ENCODE measurements at regions not wholly inside any gene's neighbourhood (a gene's known extent, or its start where the extent isn't known, plus 50 kb on each side); places are given as distances from the start of the nearest gene placed in this dataset.
"Not testable (repeated sequence)": the region's sequence is repeated elsewhere in the genome, so short reads cannot be mapped to it uniquely, and the experiment has no call there.

DNA sequence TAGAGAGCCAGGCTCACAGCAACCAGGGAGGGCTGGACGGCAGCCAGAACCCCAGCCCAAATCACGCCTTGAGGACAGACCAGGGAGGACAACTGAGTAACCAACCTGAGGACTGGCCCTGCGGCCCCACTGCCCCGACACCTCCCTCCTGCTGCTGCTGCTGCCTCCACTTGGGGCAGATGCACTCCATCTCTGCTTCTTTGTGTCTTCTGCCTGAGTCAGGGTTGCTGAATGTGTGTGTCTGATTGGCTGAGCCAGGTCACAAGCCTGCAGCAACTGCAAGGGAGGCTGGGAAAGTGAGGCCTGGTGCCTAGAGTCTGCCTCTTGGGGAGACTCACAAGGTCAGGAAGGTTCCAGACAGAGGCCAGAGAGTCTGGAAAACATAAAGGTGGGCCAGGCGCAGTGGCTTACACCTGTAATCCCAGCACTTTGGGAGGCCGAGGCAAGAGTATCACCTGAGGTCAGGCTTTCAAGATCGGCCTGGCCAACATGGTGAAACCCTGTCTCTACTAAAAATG lies 83.4 kb downstream of the ZFP36L2 start:
- ATAC-seq (peak; percentile 83), DNase-seq (ENCODE audit: low read depth, low spot score) (no peak), FAIRE-seq (no peak)
- RAD21 ChIA-PET (ENCODE audit: unreplicated experiment): interaction anchor here (0.6 kb wide), 1 partner anchor 85 kb away, joined by 3 read pairs; no protein-coding TSS in a partner anchor
- Histone ChIP-seq H2AFZ (ENCODE audit: control insufficient read depth, low read depth, low read length) (no peak overlapping the region), H3K9ac (ENCODE audit: control insufficient read depth, insufficient read depth, low read length) (no peak overlapping the region), H3K9me3 (replicated peaks; ENCODE audit: control insufficient read depth, insufficient read depth, low read length) (no peaks in the 10 kb centered on the region), H3K4me3 (no peak overlapping the region), H3K4me2 (ENCODE audit: control insufficient read depth, insufficient read depth) (no peak overlapping the region), H3K27ac (ENCODE audit: control insufficient read depth, insufficient read depth) (no peak overlapping the region), H3K36me3 (ENCODE audit: control insufficient read depth in 2 of 2, insufficient read depth in 2 of 2, low read length in 1 of 2) (no peaks in the 10 kb centered on the region), H3K79me2 (ENCODE audit: control insufficient read depth, insufficient read depth, low read length) (no peaks in the 10 kb centered on the region), H3K27me3 (replicated peaks in 1 of 2; ENCODE audit: control insufficient read depth in 2 of 2, insufficient read depth in 2 of 2, low read length in 1 of 2) (no peaks in the 10 kb centered on the region), H4K20me1 (ENCODE audit: control insufficient read depth, insufficient read depth) (no peaks in the 10 kb centered on the region), H3K4me1 (ENCODE audit: control insufficient read depth, insufficient read depth, low read length) (peaks cover 5% of the 10 kb centered on the region)
- 71% methylated on average over 7 of the region's 7 CpGs for WGBS (ENCODE audit: insufficient coverage, insufficient replicate concordance, low lambda C conversion rate, missing lambda C conversion rate)
- SMC1A ChIA-PET (ENCODE audit: uncharacterized antibody, unreplicated experiment): no interaction called here
- in situ Hi-C loops (cut with MboI): no loop called here
- POLR2A ChIA-PET: no interaction called here
- TF ChIP-seq, protein P1, sequence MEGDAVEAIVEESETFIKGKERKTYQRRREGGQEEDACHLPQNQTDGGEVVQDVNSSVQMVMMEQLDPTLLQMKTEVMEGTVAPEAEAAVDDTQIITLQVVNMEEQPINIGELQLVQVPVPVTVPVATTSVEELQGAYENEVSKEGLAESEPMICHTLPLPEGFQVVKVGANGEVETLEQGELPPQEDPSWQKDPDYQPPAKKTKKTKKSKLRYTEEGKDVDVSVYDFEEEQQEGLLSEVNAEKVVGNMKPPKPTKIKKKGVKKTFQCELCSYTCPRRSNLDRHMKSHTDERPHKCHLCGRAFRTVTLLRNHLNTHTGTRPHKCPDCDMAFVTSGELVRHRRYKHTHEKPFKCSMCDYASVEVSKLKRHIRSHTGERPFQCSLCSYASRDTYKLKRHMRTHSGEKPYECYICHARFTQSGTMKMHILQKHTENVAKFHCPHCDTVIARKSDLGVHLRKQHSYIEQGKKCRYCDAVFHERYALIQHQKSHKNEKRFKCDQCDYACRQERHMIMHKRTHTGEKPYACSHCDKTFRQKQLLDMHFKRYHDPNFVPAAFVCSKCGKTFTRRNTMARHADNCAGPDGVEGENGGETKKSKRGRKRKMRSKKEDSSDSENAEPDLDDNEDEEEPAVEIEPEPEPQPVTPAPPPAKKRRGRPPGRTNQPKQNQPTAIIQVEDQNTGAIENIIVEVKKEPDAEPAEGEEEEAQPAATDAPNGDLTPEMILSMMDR (IDR thresholded peaks at IDR 0.05 in 2 of 3, conservative IDR thresholded peaks at IDR 0.05 in 1 of 3; ENCODE audit: control insufficient read depth in 2 of 3, extremely low read depth in 1 of 3, insufficient read depth in 1 of 3, low read depth in 3 of 3, low read length in 3 of 3): peak in 2 of 3 experiments; percentile 3 to 20; a peak in 1 of 6 replicates
- TF ChIP-seq, protein P2, sequence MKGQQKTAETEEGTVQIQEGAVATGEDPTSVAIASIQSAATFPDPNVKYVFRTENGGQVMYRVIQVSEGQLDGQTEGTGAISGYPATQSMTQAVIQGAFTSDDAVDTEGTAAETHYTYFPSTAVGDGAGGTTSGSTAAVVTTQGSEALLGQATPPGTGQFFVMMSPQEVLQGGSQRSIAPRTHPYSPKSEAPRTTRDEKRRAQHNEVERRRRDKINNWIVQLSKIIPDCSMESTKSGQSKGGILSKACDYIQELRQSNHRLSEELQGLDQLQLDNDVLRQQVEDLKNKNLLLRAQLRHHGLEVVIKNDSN (IDR thresholded peaks at IDR 0.05; ENCODE audit: borderline replicate concordance, extremely low read length, insufficient read depth, low read depth, low read length): peak; percentile 57
- TF ChIP-seq NFXL1 (IDR thresholded peaks at IDR 0.05; ENCODE audit: borderline replicate concordance): no peak
- no peak for TF ChIP-seq PML (IDR thresholded peaks at IDR 0.05; ENCODE audit: low read length)
- TF ChIP-seq RAD21 (IDR thresholded peaks at IDR 0.05; ENCODE audit: insufficient read depth, low read depth, low read length): peak; percentile 40
- no TSS peak for BruUV-seq (replicated peaks)
- intact Hi-C loops (cut with micrococcal nuclease; ENCODE audit: unreplicated experiment): no loop called here
- CTCF ChIA-PET: interaction anchor here (1.0 kb wide), 1 partner anchor 86 kb away, joined by 3 read pairs; no protein-coding TSS in a partner anchor

DNA sequence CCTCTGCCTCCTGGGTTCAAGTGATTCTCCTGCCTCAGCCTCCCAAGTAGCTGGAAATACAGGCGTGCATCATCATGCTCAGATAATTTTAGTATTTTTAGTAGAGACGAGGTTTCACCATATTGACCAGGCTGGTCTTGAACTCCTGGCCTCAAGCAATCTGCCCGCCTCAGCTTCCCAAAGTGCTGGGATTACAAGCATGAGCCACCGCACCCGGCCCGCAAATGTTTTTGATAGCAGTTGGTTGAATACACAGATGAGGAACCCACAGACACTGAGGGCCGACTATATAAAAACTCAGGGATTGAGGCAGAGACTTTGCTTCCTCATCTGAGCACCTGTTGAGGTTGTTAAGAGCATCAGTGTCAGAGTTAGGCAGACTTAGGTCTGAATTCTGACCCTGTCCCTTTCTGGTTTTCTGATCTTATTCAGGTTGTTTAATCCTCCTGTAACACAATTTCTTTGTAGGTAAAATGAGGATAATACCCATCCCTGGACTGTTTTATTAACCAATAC lies 84.7 kb downstream of the ZFP36L2 start:
- H3K4me3 ChIP-seq; BruUV-seq (replicated peaks); DNase-seq (ENCODE audit: low read depth, low spot score); H2AFZ ChIP-seq (ENCODE audit: control insufficient read depth, low read depth, low read length); H3K79me2 ChIP-seq (ENCODE audit: control insufficient read depth, insufficient read depth, low read length); ATAC-seq; H4K20me1 ChIP-seq (ENCODE audit: control insufficient read depth, insufficient read depth); H3K27ac ChIP-seq (ENCODE audit: control insufficient read depth, insufficient read depth); H3K4me2 ChIP-seq (ENCODE audit: control insufficient read depth, insufficient read depth); H3K9ac ChIP-seq (ENCODE audit: control insufficient read depth, insufficient read depth, low read length); H3K27me3 ChIP-seq (replicated peaks in 1 of 2; ENCODE audit: control insufficient read depth in 2 of 2, insufficient read depth in 2 of 2, low read length in 1 of 2); FAIRE-seq; in situ Hi-C loops (cut with MboI); intact Hi-C loops (cut with micrococcal nuclease; ENCODE audit: unreplicated experiment); H3K9me3 ChIP-seq (replicated peaks; ENCODE audit: control insufficient read depth, insufficient read depth, low read length); H3K36me3 ChIP-seq (ENCODE audit: control insufficient read depth in 2 of 2, insufficient read depth in 2 of 2, low read length in 1 of 2): not testable (repeated sequence)
- 70% methylated on average over 7 of the region's 7 CpGs for WGBS (ENCODE audit: insufficient coverage, insufficient replicate concordance, low lambda C conversion rate, missing lambda C conversion rate)
- H3K4me1 ChIP-seq (ENCODE audit: control insufficient read depth, insufficient read depth, low read length): peaks cover 15% of the 10 kb centered on the region
- CTCF ChIA-PET: interaction anchor here (1.1 kb wide), 1 partner anchor 214 kb away, joined by 3 read pairs; no protein-coding TSS in a partner anchor
- POLR2A ChIA-PET: interaction anchor here (0.7 kb wide), 1 partner anchor 79 kb away, joined by 3 read pairs; no protein-coding TSS in a partner anchor
- RAD21 ChIA-PET (ENCODE audit: unreplicated experiment): interaction anchor here (0.7 kb wide), 1 partner anchor 54 kb away, joined by 3 read pairs; no protein-coding TSS in a partner anchor
- SMC1A ChIA-PET (ENCODE audit: uncharacterized antibody, unreplicated experiment): interaction anchor here (0.8 kb wide), 1 partner anchor 88 kb away, joined by 3 read pairs; no protein-coding TSS in a partner anchor
